ENCODE measurements at regions not wholly inside any gene's neighbourhood (a gene's known extent, or its start where the extent isn't known, plus 50 kb on each side); places are given as distances from the start of the nearest gene placed in this dataset.

DNA sequence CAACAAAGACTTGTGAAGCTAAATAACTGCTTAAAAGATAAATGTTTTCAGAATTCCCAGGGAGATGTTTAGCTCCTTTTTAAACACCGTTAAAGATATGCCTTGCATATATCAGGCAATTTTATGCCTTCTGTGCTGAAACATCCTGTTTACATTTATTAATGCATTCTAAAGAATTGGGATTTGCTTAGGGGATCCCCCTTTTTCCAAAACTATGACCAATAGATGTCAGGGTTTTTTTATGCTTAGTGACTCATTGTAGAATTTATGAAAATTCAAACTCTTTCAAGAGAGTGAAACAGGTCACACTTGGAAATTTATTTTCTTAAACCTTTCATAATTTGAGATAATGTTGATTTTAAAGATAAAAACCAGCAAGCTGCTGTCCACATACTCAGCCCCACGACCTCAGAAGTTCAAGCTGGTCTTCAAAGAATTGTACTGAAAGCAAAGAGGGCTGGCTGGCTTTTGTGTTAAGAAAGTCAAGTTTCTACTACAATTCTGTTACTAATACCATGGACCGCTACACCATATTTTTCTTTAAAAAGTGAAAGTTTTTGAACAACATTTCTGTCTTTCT is 411.8 kb downstream of the ETV1 start:
- DNase-seq (ENCODE audit: low read depth), result no peak

DNA sequence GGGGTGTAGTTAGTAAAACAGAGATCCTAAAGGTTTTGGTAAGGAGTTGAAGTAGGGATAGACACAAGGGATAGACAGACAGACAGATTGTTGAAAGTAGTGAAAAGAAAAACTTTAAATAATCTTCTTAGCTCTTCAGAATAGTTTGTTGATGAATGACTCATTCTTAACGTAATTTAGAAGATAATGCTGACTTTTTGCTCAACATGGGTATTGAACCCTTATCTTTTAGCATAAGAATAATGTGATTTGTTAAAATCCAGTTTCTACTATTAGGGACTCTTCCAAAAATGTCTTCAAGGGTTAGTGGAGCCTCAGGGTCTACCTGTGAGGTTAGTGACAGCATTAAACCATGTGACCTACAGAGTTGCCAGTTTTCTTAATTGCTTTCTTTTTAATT is 411.2 kb downstream of the ETV1 start:
- no peak for DNase-seq (ENCODE audit: low read depth)

DNA sequence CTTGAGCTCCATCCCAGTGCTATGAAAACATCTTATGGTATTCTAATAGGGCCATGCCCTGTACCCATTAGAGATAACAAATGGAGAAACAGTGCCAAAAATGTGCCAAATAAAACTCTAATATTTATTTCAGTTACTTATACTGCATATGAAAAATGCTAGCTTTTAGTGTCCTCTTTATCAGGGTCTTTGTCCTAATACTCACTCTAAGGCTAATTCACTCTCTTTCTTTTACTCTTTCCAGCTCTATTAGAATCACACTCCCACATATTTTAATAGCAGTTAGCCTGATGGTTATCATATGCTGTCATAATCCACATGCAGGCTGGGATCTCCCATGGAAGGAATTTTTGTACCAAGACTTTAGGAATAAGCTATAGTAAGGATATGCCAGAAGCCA is 408.4 kb downstream of the ETV1 start:
- no peak for DNase-seq (ENCODE audit: low read depth)

DNA sequence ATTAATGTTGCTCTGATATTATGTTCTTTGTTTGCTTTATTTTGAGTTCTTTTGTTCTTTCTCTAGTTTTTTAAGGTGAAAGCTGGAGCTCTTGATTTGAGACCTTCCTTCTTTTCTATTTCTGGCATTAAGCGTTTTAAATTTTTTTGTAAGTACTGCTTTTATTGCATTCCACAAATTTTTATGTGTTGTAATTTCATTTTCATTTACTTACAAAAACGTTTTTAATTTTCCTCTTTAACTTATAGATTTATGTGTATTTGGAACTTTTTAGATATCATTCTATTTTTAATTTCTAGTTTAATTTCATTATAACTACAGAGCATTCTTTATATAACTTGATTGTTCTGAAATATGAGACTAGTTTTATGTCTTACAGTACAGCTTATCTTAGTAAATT is 395.6 kb downstream of the ETV1 start:
- DNase-seq (ENCODE audit: low read depth), result no peak

DNA sequence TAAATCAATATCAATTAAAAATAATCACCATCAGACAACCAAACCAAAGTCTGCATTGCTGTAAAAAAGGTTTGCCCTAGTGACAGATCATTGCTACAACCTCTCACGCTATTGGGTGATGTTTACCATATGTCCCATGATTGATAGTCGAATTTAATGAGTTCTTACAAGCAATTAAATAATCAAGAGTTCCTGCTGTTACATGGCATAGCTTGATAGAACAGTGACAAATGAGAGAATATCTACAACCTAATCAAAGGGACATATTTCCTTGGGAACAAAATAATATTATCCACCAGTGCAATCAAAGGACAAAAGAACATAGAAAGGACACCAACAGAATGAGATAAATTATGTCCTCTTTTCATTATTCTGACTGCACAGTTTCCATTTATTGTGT is 387.4 kb downstream of the ETV1 start:
- DNase-seq (ENCODE audit: low read depth), result no peak

DNA sequence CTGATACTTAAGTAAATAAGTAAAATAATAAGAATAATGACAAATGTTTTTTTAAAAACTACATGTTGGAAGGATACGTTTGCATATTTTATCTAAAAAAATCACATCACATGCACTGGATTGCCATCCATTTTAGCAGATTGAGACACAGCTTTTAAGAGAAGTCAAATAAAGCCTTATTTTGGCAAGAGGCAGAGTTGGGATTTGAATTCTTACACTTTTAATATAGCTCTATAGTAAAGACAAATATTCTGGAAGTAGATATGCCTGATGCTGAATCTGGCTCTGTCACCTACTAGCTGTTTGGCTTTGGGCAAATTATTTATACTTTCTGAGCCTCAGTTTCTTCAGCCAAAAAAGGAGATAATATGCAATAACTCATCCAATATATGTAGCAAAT is 386.4 kb downstream of the ETV1 start:
- DNase-seq (ENCODE audit: low read depth), result no peak

DNA sequence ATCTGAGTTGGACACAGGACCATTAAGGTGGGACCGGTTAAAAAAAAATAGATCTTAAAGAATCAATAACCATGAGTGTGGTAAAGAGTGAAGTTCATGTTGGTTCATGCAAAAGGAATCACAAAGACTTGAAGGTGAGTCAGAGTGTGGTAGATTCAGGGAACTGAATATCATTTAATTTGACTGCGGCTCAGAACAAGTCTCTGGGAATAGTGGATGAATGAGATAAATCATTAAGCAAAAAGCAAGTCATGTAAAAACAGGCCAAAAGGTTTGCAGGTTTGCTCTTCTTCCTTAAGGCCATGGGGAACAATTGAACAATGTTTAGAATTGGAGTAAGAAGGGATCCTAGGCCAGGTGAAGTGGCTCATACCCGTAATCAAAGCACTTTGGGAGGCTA is 385.8 kb downstream of the ETV1 start:
- DNase-seq (ENCODE audit: low read depth), result no peak

DNA sequence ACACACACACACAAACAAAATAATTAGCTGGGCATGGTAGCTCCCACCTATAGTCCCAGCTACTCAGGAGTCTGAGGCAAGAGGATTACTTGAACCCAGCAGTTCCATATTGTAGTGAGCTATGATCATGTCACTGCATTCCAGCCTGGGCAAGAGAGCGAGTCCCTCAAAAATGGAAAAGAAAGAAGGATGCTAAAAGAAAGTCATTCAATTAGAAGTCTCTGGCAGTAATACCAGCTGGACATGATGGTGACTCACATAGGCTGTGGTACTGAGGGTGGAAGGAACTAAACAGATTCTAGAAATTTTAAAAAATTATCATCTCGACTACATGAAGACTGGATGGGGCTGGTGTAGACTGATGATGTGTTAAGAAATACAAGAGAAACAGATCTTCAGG is 385.3 kb downstream of the ETV1 start:
- no peak for DNase-seq (ENCODE audit: low read depth)

DNA sequence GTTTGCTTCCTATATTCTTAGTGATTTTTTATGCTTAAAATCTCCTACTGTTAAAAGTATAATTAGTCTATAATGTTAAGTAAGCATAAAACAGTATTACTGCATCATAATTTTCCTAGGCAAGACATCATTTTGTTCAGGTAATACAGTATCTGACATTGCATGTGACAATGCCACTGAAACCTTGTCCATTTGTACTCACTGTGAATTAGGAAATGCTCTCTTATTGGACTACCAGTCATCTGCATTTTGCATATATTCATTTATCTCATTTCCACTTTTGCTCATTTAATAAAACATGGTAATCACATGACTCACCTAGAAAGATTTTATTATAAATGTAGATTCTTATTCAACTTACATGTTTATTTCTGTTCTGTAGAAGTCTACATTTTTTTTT is 379.1 kb downstream of the ETV1 start:
- DNase-seq (ENCODE audit: low read depth), result no peak

DNA sequence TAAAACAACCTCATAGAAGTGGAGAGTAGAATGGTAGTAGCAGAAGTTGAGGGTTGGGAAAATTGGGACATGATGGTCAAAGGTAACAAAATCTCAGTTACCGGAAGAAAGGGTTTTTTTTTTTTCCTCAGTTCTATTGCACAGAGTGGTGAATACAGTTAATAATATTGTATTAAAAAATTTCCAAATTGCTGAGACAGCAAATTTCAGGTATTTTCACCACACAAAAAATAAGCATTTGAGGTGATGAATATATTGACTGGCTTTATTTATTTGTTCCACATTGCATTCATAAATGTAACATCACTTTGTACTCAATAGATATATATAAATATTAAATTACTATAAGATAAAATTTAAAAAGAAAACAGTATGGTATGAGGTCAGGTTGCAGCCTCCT is 373.8 kb downstream of the ETV1 start:
- DNase-seq (ENCODE audit: low read depth), result no peak

DNA sequence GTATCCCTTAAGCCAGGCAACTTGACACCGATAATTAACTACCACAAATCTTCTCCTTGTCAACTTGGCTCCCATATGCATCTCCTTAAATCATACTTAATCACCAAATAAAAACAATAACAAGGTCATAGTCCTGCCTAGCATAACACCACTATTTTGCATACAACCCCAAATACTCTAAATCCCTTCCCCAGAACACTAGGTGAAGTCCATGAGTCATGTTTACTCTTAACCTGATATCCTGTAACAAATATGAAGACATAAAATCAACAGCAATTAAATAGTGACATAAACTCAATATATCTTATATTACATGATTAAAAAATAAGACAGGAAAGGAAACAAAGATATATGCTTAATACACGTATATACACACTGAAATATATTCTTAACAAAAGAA is 362.0 kb downstream of the ETV1 start:
- no peak for DNase-seq (ENCODE audit: low read depth)

DNA sequence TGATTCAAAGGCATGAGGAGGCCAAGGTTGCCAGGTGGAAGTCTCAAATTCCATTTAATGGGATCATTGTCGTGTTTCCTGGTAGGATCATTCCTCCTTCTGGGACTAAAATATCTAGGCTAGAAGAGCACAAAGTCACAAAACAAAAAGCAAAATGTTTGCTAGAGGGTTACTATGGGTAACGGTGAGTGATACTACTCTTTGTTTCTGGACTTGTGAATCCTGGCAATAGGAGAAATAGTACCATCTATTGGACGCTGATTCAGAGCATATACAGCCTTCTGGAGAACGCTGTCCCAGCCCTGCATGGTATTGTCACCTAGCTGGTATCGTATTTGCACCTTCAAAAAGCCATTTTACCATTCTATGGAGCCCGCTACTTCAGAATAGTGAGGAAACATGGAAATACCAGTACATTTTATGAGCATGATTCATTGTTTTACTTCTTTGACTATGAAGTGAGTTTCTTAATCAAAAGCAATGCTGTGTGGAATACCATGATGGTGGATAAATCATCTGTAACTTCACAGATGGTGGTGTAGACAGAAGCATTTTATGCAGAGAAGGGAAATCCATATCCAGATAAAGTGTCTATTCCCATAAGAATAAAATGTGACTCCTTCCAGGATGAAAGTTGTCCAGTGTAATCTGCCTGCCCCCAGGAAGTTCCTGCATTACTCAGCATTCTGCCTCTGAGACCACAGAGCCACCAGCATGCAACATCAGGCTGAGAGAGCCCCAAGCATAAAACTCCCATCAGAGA is 361.0 kb downstream of the ETV1 start:
- DNase-seq (ENCODE audit: low read depth), result peak; percentile 15

DNA sequence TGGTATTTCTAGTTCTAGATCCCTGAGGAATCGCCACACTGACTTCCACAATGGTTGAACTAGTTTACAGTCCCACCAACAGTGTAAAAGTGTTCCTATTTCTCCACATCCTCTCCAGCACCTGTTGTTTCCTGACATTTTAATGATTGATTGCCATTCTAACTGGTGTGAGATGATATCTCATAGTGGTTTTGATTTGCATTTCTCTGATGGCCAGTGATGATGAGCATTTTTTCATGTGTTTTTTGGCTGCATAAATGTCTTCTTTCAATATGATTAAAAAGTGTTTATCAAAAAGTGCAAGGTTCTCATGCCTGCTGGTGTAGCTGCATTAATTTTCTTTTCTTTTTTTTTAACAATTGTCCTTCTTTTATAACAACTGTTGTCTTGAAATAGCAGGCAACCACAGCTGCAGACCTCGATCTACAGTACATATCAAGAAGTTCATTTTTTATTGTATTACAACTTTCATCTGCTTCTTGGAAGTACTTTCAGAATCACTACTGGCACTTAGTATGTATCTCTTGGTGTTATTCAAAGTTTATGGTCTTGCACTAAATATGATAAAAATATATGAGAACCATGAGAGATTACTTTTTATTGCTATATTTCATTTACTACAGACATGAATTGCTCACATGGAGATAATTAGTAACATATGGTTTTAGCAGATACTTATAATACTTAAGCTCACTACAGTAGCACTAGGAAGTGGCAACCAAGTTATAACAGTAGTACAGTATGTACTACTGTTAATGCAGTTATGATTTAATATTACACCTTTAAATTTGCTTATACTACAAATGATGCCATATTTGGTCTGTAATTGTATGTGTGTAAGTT is 358.0 kb downstream of the ETV1 start:
- peak; percentile 24 for DNase-seq (ENCODE audit: low read depth)

DNA sequence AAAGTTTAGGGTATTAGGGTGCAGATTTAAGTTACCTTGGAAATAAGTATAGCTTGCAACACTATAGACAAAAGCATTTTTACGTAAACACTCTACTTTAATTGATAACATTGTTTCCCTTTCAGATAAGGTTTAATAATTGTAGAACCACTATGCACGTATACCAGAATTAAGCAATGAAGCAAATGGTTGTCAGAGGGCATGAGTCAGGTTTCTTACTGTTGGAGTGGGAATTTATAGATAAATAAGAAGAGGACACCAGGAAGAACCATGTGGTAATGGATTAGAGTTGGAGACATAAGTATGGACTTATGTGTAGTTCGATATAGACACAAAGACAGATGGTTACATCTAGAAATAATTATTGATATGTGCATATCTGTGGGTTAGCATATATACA is 355.6 kb downstream of the ETV1 start:
- DNase-seq (ENCODE audit: low read depth), result peak; percentile 3

DNA sequence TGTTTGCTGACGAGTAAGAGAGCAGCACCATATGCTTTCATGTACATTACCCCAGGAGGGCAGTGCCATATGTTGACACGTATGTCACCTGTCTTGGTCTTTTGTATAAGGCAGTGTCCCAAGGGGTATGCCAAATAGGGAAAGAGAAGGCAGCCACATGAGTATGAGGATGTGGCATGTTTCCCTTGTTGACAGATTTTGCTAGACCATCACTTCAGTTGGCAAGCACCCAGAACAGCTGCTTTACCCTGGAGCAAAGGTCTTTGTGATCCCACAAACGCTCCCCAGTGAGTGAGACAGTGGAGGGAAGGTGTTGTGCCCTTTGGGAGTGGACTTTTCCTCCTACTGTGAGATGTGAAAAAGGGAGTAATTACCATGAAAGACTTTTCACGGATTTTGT is 350.1 kb downstream of the ETV1 start:
- DNase-seq (ENCODE audit: low read depth), result no peak

DNA sequence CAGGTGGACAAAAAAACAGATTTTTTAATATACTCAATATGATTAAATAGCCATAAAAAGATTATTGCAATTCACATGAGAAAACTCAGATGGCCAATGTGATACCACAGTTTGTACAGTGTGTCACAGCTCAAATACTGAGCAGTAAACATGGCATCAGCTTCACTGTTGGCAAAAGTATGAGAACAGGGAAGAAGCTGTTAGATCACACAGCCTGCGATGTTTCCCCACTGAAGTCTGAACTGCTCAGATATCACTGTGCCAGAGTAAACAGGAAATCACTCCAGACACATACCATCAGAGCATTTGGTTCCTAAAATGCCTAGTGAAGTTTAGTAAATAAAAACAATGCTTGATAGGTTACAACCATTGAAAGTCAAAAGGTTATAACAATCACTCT is 347.8 kb downstream of the ETV1 start:
- peak; percentile 79 for DNase-seq (ENCODE audit: low read depth)

DNA sequence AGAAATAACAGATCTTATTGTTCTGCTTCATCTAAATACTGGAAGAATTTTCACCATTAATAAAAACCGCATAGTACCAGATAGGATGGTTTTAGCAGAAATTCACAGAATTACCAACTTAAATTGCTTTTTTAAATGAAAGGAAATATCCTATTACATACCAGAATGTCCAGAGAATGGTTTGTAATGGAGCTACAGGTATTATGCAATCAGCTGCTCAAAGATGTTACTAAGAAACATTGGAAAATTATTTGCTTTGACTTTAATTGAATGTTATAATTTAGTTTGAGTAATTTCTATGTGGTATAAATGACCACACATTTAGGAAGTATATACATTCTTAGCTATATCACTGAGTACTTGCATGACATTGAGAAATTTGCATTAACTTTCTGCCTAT is 338.3 kb downstream of the ETV1 start:
- peak; percentile 48 for DNase-seq (ENCODE audit: low read depth)

DNA sequence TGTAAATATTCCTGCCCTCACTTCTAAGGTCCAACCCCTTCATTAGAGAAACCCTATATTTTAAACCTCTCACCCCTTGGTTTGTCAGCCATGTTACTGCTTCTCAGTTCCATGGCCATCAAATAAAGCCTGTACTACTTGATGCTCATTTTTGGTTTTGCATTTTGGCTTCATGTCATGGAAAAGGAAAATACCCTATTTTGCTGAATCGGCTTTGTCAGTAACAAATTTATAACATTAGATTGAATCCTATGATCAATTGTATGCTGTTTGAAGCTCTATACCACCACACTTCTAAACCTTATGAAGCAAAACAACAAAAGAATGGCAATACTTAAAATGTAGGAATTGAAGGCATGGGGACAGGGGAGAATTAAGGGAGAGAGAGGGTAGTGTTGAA is 333.1 kb downstream of the ETV1 start:
- DNase-seq (ENCODE audit: low read depth), result no peak

DNA sequence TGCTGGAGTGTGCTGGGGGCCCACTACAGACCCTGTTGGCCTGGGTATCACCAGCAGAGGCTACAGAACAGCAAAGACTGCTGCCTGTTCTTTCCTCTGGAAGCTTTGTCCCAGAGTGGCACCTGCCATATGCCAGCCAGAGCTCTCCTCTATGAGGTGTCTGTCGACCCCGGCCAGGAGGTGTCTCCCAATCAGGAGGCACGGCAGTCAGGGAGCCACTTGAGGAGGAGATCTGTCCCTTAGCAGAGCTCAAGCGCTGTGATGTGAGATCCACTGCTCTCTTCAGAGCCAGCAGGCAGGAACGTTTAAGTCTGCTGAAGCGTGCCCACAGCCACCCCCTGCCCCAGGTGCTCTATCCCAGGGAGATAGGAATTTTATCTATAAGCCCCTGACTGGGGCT is 316.2 kb downstream of the ETV1 start:
- DNase-seq (ENCODE audit: low read depth), result no peak

DNA sequence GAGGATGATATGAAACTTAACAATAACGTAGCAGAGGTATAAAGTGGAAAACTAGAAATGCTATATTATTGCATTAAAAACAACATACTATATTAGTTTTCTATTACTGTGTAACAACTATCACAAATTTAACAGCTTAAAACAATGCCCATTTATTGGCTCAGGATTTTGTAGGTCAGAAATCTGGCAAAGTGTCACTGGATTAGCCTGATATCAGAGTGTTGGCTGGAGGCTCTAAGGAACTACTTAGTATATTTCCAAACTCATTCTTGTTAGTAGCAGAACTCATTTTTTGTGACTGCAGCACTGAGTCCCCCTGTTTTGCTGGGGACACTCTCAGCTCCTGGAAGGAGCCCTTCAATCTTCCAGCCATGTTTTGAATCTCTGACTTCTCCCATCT is 306.8 kb downstream of the ETV1 start:
- no peak for DNase-seq (ENCODE audit: low read depth)

DNA sequence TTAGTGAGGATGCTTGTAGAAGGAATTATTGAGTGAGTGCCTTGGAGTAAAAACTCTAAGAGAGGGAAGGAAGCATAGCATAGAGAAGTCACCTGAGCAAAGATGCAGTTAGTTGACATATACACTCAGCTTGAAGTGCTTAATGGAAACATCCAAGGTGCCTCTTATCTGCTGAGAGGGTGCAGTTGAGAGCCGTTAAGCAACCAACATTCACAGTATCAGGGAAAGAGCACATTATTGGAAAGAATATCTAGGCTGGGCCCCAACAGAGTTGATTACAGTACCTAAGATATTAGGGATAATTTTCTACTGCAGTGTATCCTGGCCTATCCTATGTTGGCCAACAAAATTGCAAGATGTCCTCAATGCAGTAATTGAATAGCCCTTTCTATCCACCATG is 302.0 kb downstream of the ETV1 start:
- DNase-seq (ENCODE audit: low read depth), result no peak

DNA sequence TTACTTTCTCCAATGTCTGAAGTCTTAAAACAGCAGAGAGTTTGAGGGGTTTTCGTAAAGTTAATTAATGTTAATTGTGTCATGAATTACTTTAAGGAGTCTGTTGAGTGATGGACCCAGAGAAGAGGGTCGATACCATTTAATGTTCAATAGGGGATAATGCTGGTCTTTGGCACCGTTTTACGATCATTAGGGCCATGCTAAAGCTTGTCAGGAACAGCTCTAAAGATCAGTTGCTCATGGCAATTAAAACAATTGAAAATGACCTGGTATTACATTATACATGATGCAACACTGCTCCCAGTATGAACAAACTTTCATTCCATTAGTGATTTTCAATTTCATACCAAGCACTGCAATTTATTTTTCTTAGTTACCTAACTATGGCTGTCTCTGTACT is 296.9 kb downstream of the ETV1 start:
- DNase-seq (ENCODE audit: low read depth), result no peak

DNA sequence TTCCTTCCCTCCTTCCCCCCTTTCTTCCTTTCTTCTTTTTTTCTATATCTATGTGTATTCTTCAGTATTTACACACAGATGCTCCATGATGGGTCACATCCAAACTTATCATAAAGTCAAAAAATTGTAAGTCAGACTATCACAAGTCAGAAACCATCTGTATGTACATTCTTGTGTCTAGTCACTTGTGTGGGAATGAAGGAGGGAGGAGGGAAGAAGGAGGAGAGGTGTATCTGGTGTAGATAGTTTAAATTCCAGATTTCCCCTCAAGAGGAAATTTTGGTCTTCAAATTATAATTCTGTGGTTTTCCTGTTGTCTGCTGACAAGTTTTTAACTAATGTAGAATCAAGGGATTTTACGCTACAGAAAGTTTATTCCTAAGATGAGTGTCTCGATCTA is 287.2 kb downstream of the ETV1 start:
- DNase-seq (ENCODE audit: low read depth), result no peak

Data from fibroblast of gingiva (primary cell).